ENCODE measurements at regions not wholly inside any gene's neighbourhood (a gene's known extent, or its start where the extent isn't known, plus 50 kb on each side); places are given as distances from the start of the nearest gene placed in this dataset.

DNA sequence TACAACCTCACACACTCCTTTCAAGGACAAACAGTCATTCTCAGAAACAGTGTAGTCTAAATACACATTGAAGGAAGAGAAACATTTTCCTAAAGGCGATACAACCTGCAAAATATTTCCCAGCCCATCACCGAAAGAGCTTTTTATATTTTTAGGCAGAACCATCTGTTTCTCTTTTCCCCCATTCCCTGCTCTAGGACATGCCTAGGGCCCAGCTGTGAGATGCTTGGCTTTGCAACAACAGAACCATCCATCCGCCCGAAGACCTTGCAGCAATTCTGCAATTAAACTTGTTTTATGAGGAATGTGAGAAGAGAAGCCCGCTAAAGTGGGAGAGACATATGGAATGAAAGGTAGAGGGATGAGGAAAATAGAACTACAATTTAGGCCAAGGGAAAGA, 105.6 kb upstream of the RFX8 start:
- TF ChIP-seq EZH2phosphoT487 (conservative IDR thresholded peaks at IDR 0.05; ENCODE audit: low read length) (no peak), CTCF (IDR thresholded peaks at IDR 0.05; ENCODE audit: insufficient read depth, low read length, poor library complexity, severe bottlenecking) (no peak)
